ENCODE measurements at regions not wholly inside any gene's neighbourhood (a gene's known extent, or its start where the extent isn't known, plus 50 kb on each side); places are given as distances from the start of the nearest gene placed in this dataset.
A peak's percentile ranks its signal among the peaks of the same experiment; 100 is the strongest.
"Not testable (repeated sequence)": the region's sequence is repeated elsewhere in the genome, so short reads cannot be mapped to it uniquely, and the experiment has no call there.

GRCh38 chr6:49370518-49370917, 92.5 kb downstream of the MMUT start:
- no peak for DNase-seq

GRCh38 chr6:49366539-49366938, 96.5 kb downstream of the MMUT start:
- DNase-seq, result no peak

GRCh38 chr6:49348561-49348960, 114.5 kb downstream of the MMUT start:
- DNase-seq, result no peak

- no peak for DNase-seq
Observed at GRCh38 chr6:49342410-49342809, 120.6 kb downstream of the MMUT start.

- no peak for DNase-seq
Observed at GRCh38 chr6:49341869-49342268, 121.2 kb downstream of the MMUT start.

- no peak for DNase-seq
Observed at GRCh38 chr6:49339096-49339495, 124.0 kb downstream of the MMUT start.

- no peak for DNase-seq
Observed at GRCh38 chr6:49336514-49337131, 126.4 kb downstream of the MMUT start.

- DNase-seq, result no peak
Observed at GRCh38 chr6:49333345-49334125, 129.5 kb downstream of the MMUT start.

GRCh38 chr6:49332781-49333180, 130.3 kb downstream of the MMUT start:
- no peak for DNase-seq

- DNase-seq, result no peak
Observed at GRCh38 chr6:49329186-49329585, 133.9 kb downstream of the MMUT start.

- no peak for DNase-seq
Observed at GRCh38 chr6:49328051-49328744, 134.9 kb downstream of the MMUT start.

- DNase-seq, result no peak
Observed at GRCh38 chr6:49327571-49327970, 135.5 kb downstream of the MMUT start.

GRCh38 chr6:49327005-49327404, 136.0 kb downstream of the MMUT start:
- DNase-seq, result no peak

- peak; percentile 85 for DNase-seq
Observed at GRCh38 chr6:49326347-49326746, 136.7 kb downstream of the MMUT start.

GRCh38 chr6:49325891-49326290, 137.2 kb downstream of the MMUT start:
- no peak for DNase-seq

GRCh38 chr6:49322861-49323260, 140.2 kb downstream of the MMUT start:
- no peak for DNase-seq

GRCh38 chr6:49321561-49322072, 141.4 kb downstream of the MMUT start:
- DNase-seq, result no peak

GRCh38 chr6:49305010-49305409, 158.0 kb downstream of the MMUT start:
- no peak for DNase-seq

GRCh38 chr6:49304393-49304792, 158.7 kb downstream of the MMUT start:
- DNase-seq, result not testable (repeated sequence)

- DNase-seq, result no peak
Observed at GRCh38 chr6:49300911-49301310, 162.1 kb downstream of the MMUT start.

- peak; percentile 18 for DNase-seq
Observed at GRCh38 chr6:49300443-49300842, 162.6 kb downstream of the MMUT start.

- peak; percentile 7 for DNase-seq
Observed at GRCh38 chr6:49299279-49299678, 163.8 kb downstream of the MMUT start.

GRCh38 chr6:49284180-49284579, 178.9 kb downstream of the MMUT start:
- DNase-seq, result no peak
